ENCODE measurements at regions not wholly inside any gene's neighbourhood (a gene's known extent, or its start where the extent isn't known, plus 50 kb on each side); places are given as distances from the start of the nearest gene placed in this dataset.

DNA sequence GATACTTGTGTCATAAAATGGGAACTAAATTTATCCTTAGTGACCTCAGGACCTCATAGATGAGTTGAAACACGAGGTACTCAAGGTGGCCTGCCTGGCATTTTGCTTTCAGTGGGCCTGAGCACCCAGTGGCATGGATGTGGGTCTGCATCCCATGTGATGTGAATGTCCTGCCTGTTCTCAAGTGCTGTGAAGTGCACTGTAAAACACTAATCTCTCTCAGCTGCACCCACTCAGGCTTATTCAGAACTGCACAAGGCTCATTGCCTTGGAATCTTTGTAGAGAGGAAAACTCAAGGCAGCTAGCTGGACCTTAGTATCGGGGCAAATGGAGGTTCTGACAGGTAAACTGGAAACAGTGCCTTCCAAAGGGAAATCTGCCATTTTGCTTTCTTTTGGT lies 767.0 kb downstream of the TUSC7 start:
- Histone ChIP-seq H3K27me3 (ENCODE audit: insufficient read depth, low read depth) (no peaks in the 10 kb centered on the region), H3K4me1 (replicated peaks; ENCODE audit: insufficient read depth) (no peaks in the 10 kb centered on the region), H3K9me3 (ENCODE audit: insufficient read depth, low read depth) (no peaks in the 10 kb centered on the region), H3K9me2 (ENCODE audit: insufficient read depth) (no peaks in the 10 kb centered on the region), H3F3A (ENCODE audit: insufficient read depth, low read depth) (no peaks in the 10 kb centered on the region), H3K79me2 (ENCODE audit: low read depth) (no peaks in the 10 kb centered on the region), H3K27ac (no peak overlapping the region), H3K4me3 (no peak overlapping the region), H3K36me3 (ENCODE audit: low read depth) (no peaks in the 10 kb centered on the region), H2AFZ (no peak overlapping the region), H4K20me1 (ENCODE audit: insufficient read depth) (no peaks in the 10 kb centered on the region), H3K4me2 (no peak overlapping the region)
- CTCF ChIA-PET = no interaction called here
- no peak for TF ChIP-seq CTCF (conservative IDR thresholded peaks at IDR 0.05)
- TF ChIP-seq EZH2 (IDR thresholded peaks at IDR 0.05; ENCODE audit: low read depth) = no peak
- BruUV-seq (replicated peaks) = no TSS peak
- intact Hi-C loops (cut with micrococcal nuclease; ENCODE audit: unreplicated experiment) = no loop called here
- no peak for DNase-seq
- POLR2A ChIA-PET (ENCODE audit: unreplicated experiment) = no interaction called here

- no peaks in the 10 kb centered on the region for H3K27me3 ChIP-seq (ENCODE audit: insufficient read depth, low read depth)
- POLR2A ChIA-PET (ENCODE audit: unreplicated experiment) = no interaction called here
- no peaks in the 10 kb centered on the region for H3K79me2 ChIP-seq (ENCODE audit: low read depth)
- no peaks in the 10 kb centered on the region for H3K4me1 ChIP-seq (replicated peaks; ENCODE audit: insufficient read depth)
- intact Hi-C loops (cut with micrococcal nuclease; ENCODE audit: unreplicated experiment) = no loop called here
- CTCF ChIA-PET = no interaction called here
- no peak for DNase-seq
- no peaks in the 10 kb centered on the region for H4K20me1 ChIP-seq (ENCODE audit: insufficient read depth)
- H3K4me2 ChIP-seq = no peak overlapping the region
- no peaks in the 10 kb centered on the region for H3K36me3 ChIP-seq (ENCODE audit: low read depth)
- TF ChIP-seq EZH2 (IDR thresholded peaks at IDR 0.05; ENCODE audit: low read depth) (no peak), CTCF (conservative IDR thresholded peaks at IDR 0.05) (no peak)
- H3F3A ChIP-seq (ENCODE audit: insufficient read depth, low read depth) = no peaks in the 10 kb centered on the region
- BruUV-seq (replicated peaks) = no TSS peak
- H3K4me3 ChIP-seq = no peak overlapping the region
- H3K27ac ChIP-seq = no peak overlapping the region
- H2AFZ ChIP-seq = no peak overlapping the region
- H3K9me2 ChIP-seq (ENCODE audit: insufficient read depth) = no peaks in the 10 kb centered on the region
- no peaks in the 10 kb centered on the region for H3K9me3 ChIP-seq (ENCODE audit: insufficient read depth, low read depth)
These were observed 767.7 kb downstream of the TUSC7 start for GRCh38 chr3:117477214-117477755.

GRCh38 chr3:117479095-117479494 lies 769.5 kb downstream of the TUSC7 start:
- H3K27ac ChIP-seq = no peak overlapping the region
- DNase-seq = no peak
- no peaks in the 10 kb centered on the region for H3K27me3 ChIP-seq (ENCODE audit: insufficient read depth, low read depth)
- no peaks in the 10 kb centered on the region for H3K9me3 ChIP-seq (ENCODE audit: insufficient read depth, low read depth)
- no peaks in the 10 kb centered on the region for H3K9me2 ChIP-seq (ENCODE audit: insufficient read depth)
- H3F3A ChIP-seq (ENCODE audit: insufficient read depth, low read depth) = no peaks in the 10 kb centered on the region
- TF ChIP-seq CTCF (conservative IDR thresholded peaks at IDR 0.05) (no peak), EZH2 (IDR thresholded peaks at IDR 0.05; ENCODE audit: low read depth) (no peak)
- H3K4me2 ChIP-seq = no peak overlapping the region
- no peak overlapping the region for H2AFZ ChIP-seq
- BruUV-seq (replicated peaks) = no TSS peak
- no peaks in the 10 kb centered on the region for H4K20me1 ChIP-seq (ENCODE audit: insufficient read depth)
- no peaks in the 10 kb centered on the region for H3K79me2 ChIP-seq (ENCODE audit: low read depth)
- intact Hi-C loops (cut with micrococcal nuclease; ENCODE audit: unreplicated experiment) = no loop called here
- POLR2A ChIA-PET (ENCODE audit: unreplicated experiment) = no interaction called here
- H3K4me3 ChIP-seq = no peak overlapping the region
- no peaks in the 10 kb centered on the region for H3K36me3 ChIP-seq (ENCODE audit: low read depth)
- H3K4me1 ChIP-seq (replicated peaks; ENCODE audit: insufficient read depth) = no peaks in the 10 kb centered on the region
- CTCF ChIA-PET = no interaction called here

Measured in PC-9 (cell line).